Esophagus muscularis mucosa (tissue), 4 donors: ENCODE measurements at regions not wholly inside any gene's neighbourhood (a gene's known extent, or its start where the extent isn't known, plus 50 kb on each side); places are given as distances from the start of the nearest gene placed in this dataset.

Experiments
- DNase-seq: peaks from one replicate; pipeline ENCODE4 v3.0.0-alpha.2; 2017; ENCODE audit errors: extremely low spot score
- H3K27ac ChIP-seq, 4 donors: fragments of 200-600 bp; sonication (generic); replicated peaks in 1 of 4; 1 replicate in 3 of 4; 2 replicates in 1 of 4; pipeline ENCODE4 v1.5.1; 2016 to 2019; ENCODE audit warnings: mild to moderate bottlenecking in 1 of 4
- H3K27me3 ChIP-seq, 4 donors: fragments of 200-600 bp; sonication (generic); one replicate each; pipeline versions ENCODE4 v1.5.1 to v1.6.0; 2016 to 2019
- H3K36me3 ChIP-seq, 4 donors: fragments of 200-600 bp; sonication (generic); one replicate each; pipeline ENCODE4 v1.5.1; 2016 to 2019
- H3K4me1 ChIP-seq, 4 donors: fragments of 200-600 bp; sonication (generic); one replicate each; pipeline ENCODE4 v1.5.1; 2016 to 2019
- H3K4me3 ChIP-seq, 4 donors: fragments of 200-600 bp; sonication (generic); 1 replicate in 2 of 4; 2 replicates in 2 of 4; pipeline ENCODE4 v1.5.1; 2016 to 2019; ENCODE audit warnings: mild to moderate bottlenecking in 4 of 4, moderate library complexity in 1 of 4
- H3K9me3 ChIP-seq, 4 donors: fragments of 200-600 bp; sonication (generic); 1 replicate in 3 of 4; 2 replicates in 1 of 4; pipeline ENCODE4 v1.5.1; 2016 to 2019
- CTCF ChIP-seq, 3 experiments: fragments of 200-600 bp in 2 of 3; fragments of 450-650 bp in 1 of 3; sonication (generic) in 2 of 3; IDR thresholded peaks; one replicate each; pipeline ENCODE4 v1.5.1; 2017 to 2019; ENCODE audit warnings: antibody characterized with exemption in 3 of 3, mild to moderate bottlenecking in 2 of 3, moderate library complexity in 1 of 3
- EP300 ChIP-seq: sonication (generic); formaldehyde crosslinking; IDR thresholded peaks from one replicate; pipeline ENCODE4 v1.6.1; 2017; ENCODE audit warnings: antibody characterized with exemption
- POLR2A ChIP-seq: fragments of 450-650 bp; IDR thresholded peaks from one replicate; pipeline ENCODE4 v1.6.1; 2017; ENCODE audit warnings: antibody characterized with exemption, moderate library complexity, mild to moderate bottlenecking, low read depth
- POLR2AphosphoS5 ChIP-seq, 2 donors: sonication (generic); formaldehyde crosslinking; IDR thresholded peaks; one replicate each; pipeline ENCODE4 v1.6.1; 2017; ENCODE audit warnings: antibody characterized with exemption in 2 of 2
- WGBS: methylation state at CpG from one replicate; pipeline ENCODE4 v1.1.5; 2018; 5-methylcytosine and 5-hydroxymethylcytosine counted together
- intact Hi-C: fragments of 100-400 bp; cut with DNase I; formaldehyde crosslinking; loops from one replicate; pipeline ENCODE4 v1.15.1; 2023

GRCh38 chr10:110361800-110362456 is 57.2 kb upstream of the SMNDC1 start:
- H3K4me1 ChIP-seq = peaks cover 6 to 24% (median 18%) of the 10 kb centered on the region in 4 donors
- intact Hi-C loops = no loop called here
- H3K27me3 ChIP-seq = no peaks in the 10 kb centered on the region
- no peaks in the 10 kb centered on the region for H3K9me3 ChIP-seq
- H3K36me3 ChIP-seq = no peaks in the 10 kb centered on the region
- WGBS = 83% methylated on average over 5 of the region's 5 CpGs
- H3K4me3 ChIP-seq = no peak overlapping the region
- no peak for DNase-seq
- TF ChIP-seq POLR2A (no peak), CTCF (IDR thresholded peaks at IDR 0.05) (no peak), EP300 (no peak), POLR2AphosphoS5 (IDR thresholded peaks at IDR 0.05) (no peak)
- H3K27ac ChIP-seq = no peak overlapping the region

- no peak overlapping the region for H3K27ac ChIP-seq
- DNase-seq = no peak
- H3K27me3 ChIP-seq = no peaks in the 10 kb centered on the region
- intact Hi-C loops = no loop called here
- no peak for TF ChIP-seq CTCF (IDR thresholded peaks at IDR 0.05)
- TF ChIP-seq EP300 = no peak
- TF ChIP-seq POLR2AphosphoS5 (IDR thresholded peaks at IDR 0.05) = no peak
- TF ChIP-seq POLR2A = no peak
- H3K9me3 ChIP-seq = no peaks in the 10 kb centered on the region
- no peaks in the 10 kb centered on the region for H3K36me3 ChIP-seq
- peaks cover 3 to 7% (median 5%) of the 10 kb centered on the region in 4 donors for H3K4me1 ChIP-seq
- no peak overlapping the region for H3K4me3 ChIP-seq
- WGBS = 90% methylated on average over 11 of the region's 20 CpGs
Observed at GRCh38 chr10:110363572-110364411, 59.1 kb upstream of the SMNDC1 start.

- TF ChIP-seq POLR2A (no peak), EP300 (no peak), CTCF (IDR thresholded peaks at IDR 0.05) (no peak), POLR2AphosphoS5 (IDR thresholded peaks at IDR 0.05) (no peak)
- no peak overlapping the region for H3K4me3 ChIP-seq
- no peaks in the 10 kb centered on the region for H3K36me3 ChIP-seq
- intact Hi-C loops = no loop called here
- DNase-seq = no peak
- no peaks in the 10 kb centered on the region for H3K27me3 ChIP-seq
- WGBS = 50% methylated on average over 2 of the region's 3 CpGs
- no peaks in the 10 kb centered on the region for H3K4me1 ChIP-seq
- no peak overlapping the region for H3K27ac ChIP-seq
- no peaks in the 10 kb centered on the region for H3K9me3 ChIP-seq
Observed at GRCh38 chr10:110364531-110364937, 59.8 kb upstream of the SMNDC1 start.

- intact Hi-C loops = no loop called here
- no peak for DNase-seq
- no peaks in the 10 kb centered on the region for H3K27me3 ChIP-seq
- TF ChIP-seq EP300 = no peak
- TF ChIP-seq POLR2A = no peak
- TF ChIP-seq CTCF (IDR thresholded peaks at IDR 0.05) = no peak
- no peak for TF ChIP-seq POLR2AphosphoS5 (IDR thresholded peaks at IDR 0.05)
- 96% methylated on average over 9 of the region's 9 CpGs for WGBS
- no peak overlapping the region for H3K27ac ChIP-seq
- H3K36me3 ChIP-seq = no peaks in the 10 kb centered on the region
- H3K4me3 ChIP-seq = no peak overlapping the region
- no peaks in the 10 kb centered on the region for H3K9me3 ChIP-seq
- no peaks in the 10 kb centered on the region for H3K4me1 ChIP-seq
Observed at GRCh38 chr10:110365356-110366143, 60.8 kb upstream of the SMNDC1 start.
